HG03439 (cell line): ENCODE measurements at regions not wholly inside any gene's neighbourhood (a gene's known extent, or its start where the extent isn't known, plus 50 kb on each side); places are given as distances from the start of the nearest gene placed in this dataset.
A peak's percentile ranks its signal among the peaks of the same experiment; 100 is the strongest.
"Not testable (repeated sequence)": the region's sequence is repeated elsewhere in the genome, so short reads cannot be mapped to it uniquely, and the experiment has no call there.

Experiments
- ATAC-seq: cut with Tn5 transposase; IDR thresholded peaks from one replicate; pipeline ENCODE4 v1.9.1; 2021; ENCODE audit warnings: mild to moderate bottlenecking, moderate library complexity; ENCODE audit not compliant: unreplicated experiment

DNA sequence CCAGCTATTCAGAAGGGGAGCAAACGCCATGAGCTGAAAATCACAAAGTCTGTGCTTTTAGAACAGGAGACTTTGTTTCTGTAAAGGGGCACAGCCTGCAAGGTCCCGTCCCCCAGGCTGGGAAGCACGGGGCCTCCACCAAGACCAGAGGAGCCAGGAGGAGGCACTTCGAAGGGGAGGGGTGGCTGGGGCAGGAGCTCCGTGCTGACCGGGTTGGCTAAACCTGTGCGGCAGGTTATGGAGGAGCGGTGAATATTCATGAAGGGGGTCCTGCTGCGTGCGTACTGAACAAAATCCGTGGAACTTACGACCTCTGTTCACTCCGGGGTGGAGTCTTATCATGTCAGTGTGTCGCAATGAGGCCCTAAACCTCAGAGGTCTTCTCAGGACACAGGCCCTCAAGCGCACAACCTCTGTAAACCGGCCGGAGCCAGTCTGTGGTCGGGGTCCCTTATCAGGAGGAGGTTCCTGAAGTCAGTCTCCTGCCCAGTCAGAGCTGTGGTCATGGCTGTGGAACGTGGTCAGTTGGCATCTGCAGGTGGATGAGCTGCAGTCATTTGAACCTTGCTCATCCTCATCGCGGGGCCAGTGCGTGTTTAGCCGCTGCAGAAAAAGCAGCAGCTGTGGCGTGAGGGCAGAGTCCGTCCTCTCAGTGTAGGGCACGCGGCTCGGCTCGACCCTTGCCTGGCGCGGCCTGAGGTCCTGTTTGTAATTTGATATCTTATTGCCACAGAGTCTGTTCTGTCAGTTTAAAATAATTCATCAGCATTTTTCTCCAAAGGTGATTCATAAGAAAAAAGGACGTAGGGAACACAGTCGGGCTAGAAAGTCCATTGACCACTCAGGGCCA, 5507.7 kb upstream of the TPTE start:
- ATAC-seq: not testable (repeated sequence)

- ATAC-seq: not testable (repeated sequence)
These were observed 5506.2 kb upstream of the TPTE start for GRCh38 chr21:5015187-5015586.

DNA sequence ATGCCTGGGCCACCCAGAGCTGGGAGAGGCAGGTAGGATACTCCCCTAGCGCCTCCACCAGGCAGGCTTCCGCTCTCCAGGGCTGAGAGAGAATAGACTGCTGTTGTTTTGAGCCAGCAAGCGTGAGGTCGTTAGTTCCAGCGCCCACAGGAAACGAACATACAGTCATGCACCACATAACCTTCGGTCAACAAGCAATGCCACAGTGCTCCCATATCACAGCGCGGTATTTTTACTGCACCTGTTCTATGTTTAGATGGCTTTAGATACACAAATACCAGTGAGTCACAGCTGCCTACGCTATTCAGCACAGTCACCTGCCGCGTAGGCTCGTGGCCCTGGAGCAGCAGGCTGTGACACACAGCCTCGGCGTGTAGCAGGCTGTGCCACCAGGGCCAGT, 5502.3 kb upstream of the TPTE start:
- ATAC-seq: peak; percentile 49

DNA sequence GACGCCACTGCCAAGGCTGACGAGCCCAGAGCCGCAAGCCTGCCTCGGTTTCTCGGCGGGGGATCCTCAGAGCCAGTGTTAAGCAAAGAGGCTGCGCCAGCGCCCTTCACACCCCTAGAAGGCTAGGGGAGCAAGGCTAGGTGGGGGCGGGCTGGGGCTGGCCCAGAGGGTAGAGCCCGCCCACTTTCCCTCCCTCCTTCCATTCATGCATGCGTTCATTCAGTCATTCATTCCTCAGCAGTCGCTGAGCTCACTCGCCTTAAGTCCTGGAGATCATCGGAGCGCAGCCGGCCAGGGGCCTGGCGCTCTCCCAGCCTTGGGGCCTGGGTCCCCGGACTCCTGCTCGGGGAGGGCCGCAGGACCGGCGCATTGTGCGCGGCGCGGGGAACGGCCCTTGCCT, 5499.6 kb upstream of the TPTE start:
- peak; percentile 27 for ATAC-seq

DNA sequence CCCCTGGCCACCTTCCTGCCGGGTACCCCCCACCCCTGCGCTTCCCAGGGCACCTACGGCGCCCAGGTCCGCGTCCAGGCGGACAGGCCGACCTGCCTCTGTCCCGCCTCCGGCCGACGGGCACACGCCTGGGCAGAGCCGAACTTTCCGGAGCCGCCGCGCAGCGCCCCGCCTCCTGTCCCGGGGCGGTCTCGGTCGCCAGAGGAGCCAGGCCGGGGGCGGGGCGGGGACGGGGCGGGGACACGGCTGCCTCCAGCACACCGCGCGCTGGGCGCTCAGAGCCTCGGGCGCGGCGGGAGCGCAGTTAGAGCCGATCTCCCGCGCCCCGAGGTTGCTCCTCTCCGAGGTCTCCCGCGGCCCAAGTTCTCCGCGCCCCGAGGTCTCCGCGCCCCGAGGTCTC, 5499.1 kb upstream of the TPTE start:
- ATAC-seq: peak; percentile 48

DNA sequence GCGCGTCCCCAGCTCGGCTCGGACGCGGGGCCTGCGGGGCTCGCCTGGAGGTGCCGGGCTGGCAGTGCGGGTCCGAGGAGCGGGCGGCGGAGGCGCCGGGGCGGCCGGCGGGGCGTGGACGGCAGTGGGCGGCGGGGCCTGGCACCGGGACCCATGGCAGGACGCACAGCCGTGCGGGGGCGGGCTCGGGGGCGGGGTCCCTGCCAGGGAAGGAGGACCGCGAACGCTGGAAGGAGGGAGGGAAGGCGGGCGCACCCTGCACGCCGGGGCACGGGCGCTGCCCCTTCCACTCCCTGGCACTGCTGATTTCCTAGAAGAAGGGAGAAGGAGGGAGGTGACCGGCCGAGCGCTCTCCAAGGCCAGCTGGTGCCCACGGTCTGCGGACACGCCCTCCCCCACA, 5498.6 kb upstream of the TPTE start:
- peak; percentile 7 for ATAC-seq

DNA sequence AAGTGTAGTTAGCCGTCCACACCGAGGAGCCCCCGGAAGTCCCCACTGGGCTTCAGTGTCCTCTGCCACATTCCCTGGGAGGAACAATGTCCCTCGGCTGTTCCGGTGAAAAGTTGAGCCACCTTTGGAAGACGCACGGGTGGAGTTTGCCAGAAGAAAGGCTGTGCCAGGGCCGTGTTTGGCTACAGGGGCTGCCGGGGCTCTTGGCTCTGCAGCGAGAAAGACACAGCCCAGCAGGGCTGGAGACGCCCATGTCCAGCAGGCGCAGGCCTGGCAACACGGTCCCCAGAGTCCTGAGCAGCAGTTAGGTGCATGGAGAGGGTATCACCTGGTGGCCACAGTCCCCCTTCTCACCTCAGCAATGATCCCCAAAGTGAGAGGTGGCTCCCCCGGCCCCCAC, 5486.2 kb upstream of the TPTE start:
- not testable (repeated sequence) for ATAC-seq

DNA sequence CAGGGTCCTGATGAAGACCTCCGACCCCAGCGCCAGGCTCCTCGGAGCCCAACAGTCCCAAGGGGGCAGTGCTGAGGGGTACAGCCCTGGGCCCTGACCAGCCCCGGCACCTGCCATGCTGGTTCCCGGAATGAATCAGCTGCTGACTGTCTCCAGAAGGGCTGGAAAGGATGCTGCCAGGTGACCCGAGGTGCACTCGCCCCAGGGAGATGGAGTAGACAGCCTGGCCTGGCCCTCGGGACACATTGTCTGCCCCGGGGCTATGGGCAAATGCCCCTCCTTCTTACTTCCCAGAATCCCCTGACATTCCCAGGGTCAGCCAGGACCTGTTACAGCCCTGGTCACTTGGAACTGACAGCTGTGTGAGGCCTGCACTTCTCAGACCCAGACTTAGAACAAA, 5485.8 kb upstream of the TPTE start:
- ATAC-seq: not testable (repeated sequence)

DNA sequence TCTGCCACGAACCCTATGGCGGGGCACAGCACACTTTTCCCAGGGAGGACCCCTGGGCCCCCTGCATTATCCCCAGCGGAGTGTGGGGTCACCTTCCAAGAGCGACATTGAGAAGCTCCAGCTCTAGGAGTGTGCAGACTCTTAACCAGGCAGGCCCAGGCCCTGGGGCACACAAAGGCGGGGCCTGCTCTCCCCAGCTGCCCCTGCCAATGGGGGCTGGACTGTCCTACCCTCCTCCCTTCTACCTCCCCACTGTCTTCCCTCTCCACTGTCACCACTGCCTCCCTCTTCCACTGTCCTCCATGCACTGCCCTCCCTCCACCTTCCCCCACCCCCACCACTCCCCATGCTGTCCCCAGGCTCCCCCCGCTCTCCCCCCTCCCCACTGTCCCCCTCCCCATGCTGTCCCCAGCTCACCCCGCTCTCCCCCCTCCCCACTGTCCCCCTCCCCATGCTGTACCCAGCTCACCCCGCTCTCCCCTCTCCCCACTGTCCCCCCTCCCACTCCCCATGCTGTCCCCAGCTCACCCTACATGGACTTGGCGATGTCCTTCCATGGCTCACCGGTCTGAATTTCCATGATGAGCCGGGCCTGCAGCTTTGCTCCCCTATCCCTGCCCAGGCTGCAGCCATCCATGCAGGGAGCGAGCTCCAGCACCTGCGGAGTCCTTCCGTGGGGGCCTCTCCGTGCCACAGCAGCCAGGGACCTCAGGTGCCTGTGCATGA, 5483.6 kb upstream of the TPTE start:
- ATAC-seq: not testable (repeated sequence)

GRCh38 chr21:5039926-5040325, 5481.5 kb upstream of the TPTE start:
- ATAC-seq: not testable (repeated sequence)

DNA sequence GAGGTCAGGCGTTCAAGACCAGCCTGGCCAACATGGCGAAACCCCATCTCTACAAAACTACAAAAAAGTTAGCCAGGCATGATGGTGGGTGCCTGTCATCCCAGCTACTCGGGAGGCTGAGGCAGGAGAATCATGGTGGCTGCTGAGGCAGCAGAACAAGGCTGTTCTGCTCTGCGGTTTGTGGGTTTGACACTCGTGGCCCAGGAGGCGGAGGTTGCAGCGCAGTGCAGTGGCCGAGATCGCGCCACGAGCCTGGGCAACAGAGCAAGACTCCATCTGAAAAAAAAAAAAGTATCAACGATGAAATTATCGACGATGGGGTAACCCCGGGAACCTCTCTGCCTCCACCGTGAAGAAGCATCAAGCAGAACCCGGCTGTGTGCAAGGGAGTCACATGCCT, 5478.8 kb upstream of the TPTE start:
- ATAC-seq: not testable (repeated sequence)

GRCh38 chr21:5044812-5045211, 5476.6 kb upstream of the TPTE start:
- not testable (repeated sequence) for ATAC-seq

DNA sequence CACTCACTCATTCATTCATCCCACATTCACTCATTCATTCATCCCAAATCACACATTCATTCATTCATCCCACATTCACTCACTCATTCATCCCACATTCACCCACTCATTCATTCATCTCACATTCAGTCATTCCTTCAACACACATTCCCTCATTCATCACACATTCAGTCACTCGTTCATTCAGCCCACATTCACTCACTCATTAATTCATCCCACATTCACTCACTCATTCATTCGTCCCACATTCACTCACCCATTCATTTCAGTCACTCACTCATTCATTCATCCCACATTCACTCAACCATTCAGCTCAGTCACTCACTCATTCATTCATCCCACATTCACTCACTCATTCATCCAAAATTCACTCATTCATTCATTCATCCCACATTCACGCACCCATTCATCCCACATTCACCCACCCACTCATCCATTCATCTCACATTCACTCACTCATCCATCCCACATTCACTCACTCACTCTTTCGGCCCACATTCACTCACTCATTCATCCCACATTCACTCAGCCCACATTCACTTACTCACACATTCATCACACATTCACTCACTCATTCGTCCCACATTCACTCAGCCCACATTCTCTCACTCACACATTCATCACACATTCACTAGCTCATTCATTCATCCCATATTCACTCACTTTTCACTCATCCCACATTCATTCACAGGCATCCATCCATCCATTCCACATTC, 5469.9 kb upstream of the TPTE start:
- ATAC-seq: not testable (repeated sequence)

DNA sequence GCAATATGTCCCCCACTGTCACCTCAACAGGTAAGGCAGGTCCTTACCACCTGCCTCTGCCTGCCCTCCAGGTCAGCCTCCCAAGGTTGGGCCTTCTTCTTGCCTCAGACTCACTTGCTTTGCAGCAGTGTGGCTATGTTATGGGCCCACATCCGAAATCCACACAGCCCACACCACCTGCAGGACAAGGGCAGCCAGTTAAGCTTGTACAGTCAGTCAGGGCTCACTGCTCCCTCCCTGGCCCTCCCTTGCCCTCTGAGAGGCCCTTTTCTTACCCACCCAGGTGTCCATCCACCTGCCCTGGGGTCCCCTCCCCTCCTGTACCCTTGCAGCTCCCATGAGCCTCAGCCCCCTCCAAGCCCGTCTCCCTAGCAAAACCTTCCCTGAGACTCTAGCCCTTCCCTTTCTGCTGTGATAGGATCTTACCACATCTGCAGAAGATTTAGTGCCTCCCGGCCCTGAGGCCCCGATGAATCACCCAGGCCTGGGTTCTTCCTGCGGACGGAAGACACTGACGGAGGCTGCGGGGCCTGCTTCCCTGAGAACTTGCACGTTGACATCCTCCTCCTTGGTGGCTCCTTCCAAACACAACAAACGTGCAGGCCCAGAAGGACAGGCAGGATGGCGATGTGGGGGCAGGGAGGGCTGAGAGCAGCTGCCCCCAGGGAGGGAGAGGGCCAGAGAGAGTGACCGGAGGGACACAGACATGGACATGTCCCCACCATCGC, 5466.2 kb upstream of the TPTE start:
- not testable (repeated sequence) for ATAC-seq

- ATAC-seq: peak; percentile 50
These were observed 5465.1 kb upstream of the TPTE start for GRCh38 chr21:5055996-5056962.

GRCh38 chr21:5057077-5057476, 5464.3 kb upstream of the TPTE start:
- not testable (repeated sequence) for ATAC-seq

DNA sequence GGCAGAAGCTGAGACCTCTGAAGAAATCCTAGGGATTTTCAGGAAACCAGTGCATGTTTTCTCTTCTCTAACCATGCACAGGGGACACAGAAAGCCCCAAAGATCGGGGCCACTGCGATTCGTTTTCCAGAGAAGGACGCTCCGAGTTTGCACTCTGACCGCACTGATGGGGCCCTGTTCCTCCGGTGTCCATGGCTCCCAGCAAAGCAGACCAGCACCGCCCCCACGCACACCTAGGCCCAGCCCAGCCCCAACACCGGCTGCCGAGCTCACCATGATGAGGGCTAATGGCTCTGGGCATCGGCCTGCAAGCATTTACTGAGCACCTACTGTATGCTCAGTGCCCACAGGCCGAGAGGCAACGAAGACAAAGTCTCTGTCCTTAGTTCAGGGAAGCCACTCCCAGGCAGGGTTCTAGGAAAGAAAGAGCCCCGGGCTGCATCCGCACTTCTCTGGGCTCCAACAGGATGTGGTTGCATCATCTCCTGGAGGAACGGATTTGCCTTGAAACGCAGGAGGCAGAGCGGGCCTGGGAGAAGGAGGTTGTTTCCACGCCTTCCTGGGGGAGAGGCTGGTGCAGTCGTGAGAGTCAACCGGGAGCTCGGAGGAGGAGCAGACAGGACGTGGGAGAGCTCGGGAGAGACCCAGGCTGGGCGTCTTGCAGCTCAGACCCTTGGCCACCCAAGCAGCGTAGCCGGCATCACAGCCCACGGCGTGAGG, 5460.9 kb upstream of the TPTE start:
- not testable (repeated sequence) for ATAC-seq

DNA sequence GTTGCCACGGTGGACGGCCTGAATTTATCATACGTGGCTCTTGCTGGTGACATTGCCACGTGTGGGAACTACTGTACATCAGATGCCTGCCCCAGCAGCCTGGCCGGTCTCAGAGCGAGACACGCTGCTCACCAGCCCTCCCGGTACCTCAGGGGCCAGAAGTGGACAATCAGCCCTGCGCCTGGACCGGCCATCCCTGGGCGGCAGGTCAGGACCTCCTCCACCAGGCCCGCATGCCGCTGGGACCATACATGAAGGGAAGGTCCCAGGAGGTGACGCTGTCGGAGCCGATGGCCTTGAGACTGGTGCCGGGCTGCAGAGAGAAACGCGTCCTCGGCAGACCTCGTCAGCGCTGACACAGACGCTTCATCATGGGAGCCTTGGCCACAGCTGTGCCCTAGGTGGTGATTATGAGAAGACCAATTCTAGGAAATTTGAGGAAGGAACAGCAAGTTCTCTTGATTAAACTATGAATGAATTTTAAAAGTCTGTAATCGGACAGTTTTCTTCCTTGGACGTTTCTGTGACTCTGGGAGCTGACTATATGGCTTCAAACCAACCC, 5456.7 kb upstream of the TPTE start:
- not testable (repeated sequence) for ATAC-seq
